NCI-H524 (cell line): ENCODE measurements at regions not wholly inside any gene's neighbourhood (a gene's known extent, or its start where the extent isn't known, plus 50 kb on each side); places are given as distances from the start of the nearest gene placed in this dataset.
A peak's percentile ranks its signal among the peaks of the same experiment; 100 is the strongest.

Experiments used
- DNase-seq, 2 experiments: peaks; one replicate each; lab custom pipeline; 2025; lab: John Stamatoyannopoulos, UW

DNA sequence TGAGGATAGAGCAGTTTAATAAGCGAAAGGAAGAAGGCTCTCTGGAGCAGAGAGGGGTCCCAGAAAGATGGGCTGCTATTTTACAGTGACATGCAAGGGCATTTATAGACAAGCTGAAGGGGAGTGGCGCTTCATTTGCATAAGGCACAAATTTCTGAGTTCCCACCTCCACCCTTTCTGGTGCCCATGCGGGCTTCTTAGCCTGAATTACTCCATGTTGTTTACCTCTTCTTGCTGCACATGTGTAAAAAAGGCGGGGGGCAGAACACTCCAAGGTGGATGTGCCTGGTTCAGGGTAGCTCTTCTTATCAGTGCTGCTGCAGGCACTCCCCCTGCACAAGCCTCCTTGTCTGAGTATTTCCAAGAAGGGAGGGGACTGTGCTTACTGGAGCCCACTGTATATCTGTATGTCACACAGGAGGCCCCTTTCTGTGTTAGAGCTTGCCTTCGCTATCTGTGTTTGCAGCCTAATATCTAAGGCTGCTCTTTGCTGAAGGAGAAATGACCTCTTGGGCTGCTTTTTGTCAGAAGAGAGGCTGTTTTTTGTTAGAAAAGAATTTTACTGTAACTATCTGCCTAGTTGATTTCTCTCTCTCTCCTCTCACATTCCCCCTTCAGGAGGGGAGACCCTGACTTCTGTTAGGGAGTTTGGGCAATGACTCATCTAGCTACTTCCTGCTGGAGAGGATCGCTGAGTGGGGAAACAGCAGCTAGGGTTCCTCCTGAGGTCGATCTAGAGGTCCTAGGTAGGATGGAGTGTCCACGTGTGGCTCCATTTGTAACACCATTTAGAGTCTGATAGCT is 1057.0 kb upstream of the CNTN5 start:
- no peak for DNase-seq

GRCh38 chr11:97964332-97965004 is 1056.3 kb upstream of the CNTN5 start:
- no peak for DNase-seq

DNA sequence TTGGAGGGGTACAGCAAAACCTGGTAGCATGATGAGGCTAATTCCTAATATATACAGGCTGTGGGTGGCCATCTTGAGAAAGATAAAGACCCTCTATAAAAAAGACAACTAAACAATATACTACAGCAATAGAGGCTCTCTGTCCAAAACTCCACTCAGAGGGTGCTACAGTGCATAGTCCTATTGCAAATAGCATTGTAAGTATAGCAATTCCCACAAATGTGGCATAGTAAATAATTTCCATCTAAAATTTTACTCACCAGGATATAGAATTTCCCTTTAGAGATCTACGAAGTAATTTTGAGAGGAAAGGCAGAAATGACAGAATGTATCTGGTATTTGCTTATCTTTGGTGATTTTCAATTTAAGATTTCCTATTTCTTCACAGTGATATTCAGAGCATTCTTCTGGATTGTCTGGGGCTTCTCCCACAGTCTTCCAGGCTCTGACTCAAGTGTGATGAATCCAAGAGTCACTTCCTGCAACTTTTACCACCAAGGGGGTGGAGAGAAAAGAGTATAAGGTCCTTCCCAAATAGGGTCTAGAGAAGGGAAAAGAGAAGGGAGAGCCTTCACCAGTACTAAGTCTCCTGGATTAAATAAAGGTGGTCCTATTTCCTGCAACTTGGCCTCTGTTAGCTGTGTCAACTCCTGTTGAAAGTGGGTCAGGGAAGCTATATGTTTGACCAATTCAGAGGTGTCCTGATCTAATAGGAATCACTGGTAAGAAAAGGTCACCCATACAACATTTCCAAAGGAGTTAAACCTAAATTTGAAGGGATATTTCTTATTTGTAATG is 1054.7 kb upstream of the CNTN5 start:
- no peak for DNase-seq

GRCh38 chr11:97966901-97967300 is 1053.8 kb upstream of the CNTN5 start:
- DNase-seq = no peak

- DNase-seq = no peak
These were observed 1052.7 kb upstream of the CNTN5 start for GRCh38 chr11:97968071-97968470.

DNA sequence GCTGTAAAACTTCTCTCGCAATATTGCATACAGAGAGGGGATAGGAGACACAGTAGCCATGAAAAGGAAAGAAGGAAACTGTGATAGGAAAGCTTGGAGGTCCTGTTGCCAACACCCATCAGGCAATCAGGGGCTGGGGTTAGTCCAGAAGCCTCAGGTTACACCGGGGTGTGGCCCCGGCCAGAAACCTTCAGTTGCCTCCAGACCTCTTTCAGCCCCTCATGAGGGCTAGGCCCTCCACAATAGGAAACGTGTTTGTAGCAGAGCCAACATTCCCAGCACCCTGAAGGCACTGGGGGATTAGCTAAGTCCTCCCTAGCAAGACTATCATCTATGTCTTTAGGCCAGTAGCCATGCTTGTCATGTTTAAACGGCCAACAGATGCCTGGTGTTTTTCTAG is 1048.0 kb upstream of the CNTN5 start:
- DNase-seq = no peak

- DNase-seq = no peak
These were observed 1047.3 kb upstream of the CNTN5 start for GRCh38 chr11:97973352-97973857.

DNA sequence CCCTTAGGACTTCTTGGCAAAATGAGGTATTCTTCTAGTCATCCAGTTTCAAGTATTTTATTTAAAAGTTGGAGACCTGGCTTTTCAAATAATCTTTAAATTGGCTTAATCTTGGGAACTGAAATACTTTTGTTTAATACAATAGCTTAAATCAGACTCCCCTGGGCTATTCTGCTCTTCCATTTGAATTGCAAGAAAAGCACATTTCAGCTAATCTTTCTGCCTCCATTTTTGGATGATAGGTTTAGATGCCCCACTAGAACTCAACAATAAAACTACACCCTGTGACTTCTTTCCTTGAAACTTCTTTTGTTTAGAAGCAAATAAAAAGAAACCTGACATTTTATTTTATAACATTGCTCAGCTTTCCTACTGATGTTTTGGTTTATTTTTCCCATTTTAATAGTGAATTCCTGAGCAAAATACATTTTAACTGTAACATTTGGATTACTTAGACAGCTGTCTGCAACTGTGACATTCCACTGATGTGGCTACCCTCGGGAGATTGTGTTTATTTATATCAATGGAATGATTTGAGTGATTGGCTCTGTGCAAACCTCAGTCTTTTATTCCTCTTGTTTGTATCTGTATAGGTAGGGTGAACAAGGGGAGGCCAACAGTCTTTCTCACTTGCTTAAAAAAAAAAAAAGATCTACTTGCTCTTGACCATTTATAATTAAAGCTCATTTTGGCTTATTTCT is 1045.8 kb upstream of the CNTN5 start:
- DNase-seq = no peak

DNA sequence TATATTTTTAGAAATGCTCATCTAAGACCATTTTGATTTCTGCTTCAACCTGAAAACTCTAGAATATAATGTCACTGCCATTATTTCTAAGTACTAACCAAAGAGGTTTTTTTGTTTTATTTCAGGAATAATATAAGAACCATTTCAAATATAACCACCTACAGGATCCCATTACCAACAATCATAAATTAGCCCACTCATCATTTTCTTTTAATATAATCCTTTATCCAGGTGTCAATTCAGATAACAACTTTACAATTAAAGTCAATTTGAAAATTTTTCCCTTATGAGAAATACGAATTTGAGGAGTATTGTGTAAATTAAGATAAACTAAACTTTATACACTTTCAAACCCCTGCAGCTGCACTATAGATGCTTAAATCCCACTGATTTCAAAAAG is 1043.0 kb upstream of the CNTN5 start:
- DNase-seq = no peak

GRCh38 chr11:97979741-97980140 is 1041.0 kb upstream of the CNTN5 start:
- peak in 1 of 2 experiments; percentile 35 for DNase-seq

- DNase-seq = no peak
These were observed 1038.2 kb upstream of the CNTN5 start for GRCh38 chr11:97982512-97982911.

DNA sequence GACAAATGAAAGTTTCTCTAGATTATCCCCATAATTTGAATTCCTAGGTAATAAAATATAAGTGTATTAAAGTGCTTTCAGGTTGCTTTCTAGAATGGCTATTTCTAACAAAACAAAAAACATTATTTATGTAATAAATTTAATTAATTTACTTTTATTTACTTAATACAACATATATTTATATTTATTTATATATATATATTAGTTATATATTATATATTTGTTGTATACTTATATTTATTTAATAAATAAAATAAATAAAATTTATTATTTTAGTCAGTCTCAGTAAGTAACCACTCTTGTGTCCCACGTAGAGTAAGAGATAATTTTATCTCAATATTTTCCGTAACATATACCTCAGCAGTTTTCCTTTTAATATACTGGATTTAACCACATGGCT is 1031.6 kb upstream of the CNTN5 start:
- DNase-seq = no peak

GRCh38 chr11:97990162-97990920 is 1030.4 kb upstream of the CNTN5 start:
- DNase-seq = no peak

DNA sequence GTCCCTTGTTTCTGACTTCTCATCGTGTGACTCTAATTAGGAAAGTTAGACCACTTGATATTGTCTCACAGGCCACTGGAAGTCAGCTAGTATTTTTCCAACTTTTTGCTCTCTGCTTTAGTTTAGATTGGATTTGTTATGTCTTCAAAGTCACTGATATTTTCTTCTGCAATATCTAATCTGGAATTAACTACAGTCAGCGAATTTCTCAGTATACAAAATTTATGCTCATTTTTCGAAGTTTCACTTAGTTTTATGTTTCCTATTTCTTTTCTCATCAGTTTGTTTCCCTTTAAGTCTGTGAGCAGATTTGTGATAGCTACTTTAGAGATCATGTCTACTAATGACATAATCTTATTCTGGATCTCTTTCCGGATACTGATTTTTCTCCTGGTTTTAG is 1027.2 kb upstream of the CNTN5 start:
- no peak for DNase-seq

DNA sequence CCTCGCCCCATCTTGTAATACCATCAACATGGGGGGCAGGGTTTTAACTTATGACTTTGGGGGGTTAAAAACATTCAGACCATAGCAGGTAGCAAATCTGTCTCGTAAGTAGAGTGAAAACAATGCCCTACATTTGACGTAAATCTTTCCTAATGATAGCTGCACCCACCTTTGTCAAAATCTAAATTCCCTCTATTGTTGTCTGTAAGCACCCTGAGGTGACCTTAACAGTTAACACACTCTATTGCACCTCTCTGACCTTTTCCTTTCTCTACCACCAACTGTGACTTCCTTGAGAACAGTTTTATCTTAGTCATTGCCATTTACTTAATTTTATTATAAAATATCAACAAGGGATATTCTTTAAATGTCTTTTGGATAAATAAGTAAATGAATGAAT is 1024.9 kb upstream of the CNTN5 start:
- no peak for DNase-seq

DNA sequence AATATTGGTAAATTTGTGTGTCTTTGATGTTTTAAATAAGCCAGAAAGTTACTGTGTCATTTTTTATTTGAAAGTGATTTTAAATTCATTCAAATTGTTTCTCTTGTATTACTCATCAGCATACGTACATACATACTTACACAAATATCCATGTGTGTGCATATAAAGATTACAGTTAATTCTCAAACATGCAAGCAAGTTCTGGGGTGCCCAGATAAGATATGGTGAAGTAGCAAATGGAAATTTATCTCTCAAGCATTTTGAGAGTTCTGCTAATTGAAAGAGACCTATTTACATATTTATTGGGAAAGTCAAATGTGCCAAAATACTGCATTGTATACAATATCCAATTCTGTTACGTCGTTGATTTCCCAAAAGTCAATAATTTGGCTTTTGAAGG is 1024.0 kb upstream of the CNTN5 start:
- no peak for DNase-seq

DNA sequence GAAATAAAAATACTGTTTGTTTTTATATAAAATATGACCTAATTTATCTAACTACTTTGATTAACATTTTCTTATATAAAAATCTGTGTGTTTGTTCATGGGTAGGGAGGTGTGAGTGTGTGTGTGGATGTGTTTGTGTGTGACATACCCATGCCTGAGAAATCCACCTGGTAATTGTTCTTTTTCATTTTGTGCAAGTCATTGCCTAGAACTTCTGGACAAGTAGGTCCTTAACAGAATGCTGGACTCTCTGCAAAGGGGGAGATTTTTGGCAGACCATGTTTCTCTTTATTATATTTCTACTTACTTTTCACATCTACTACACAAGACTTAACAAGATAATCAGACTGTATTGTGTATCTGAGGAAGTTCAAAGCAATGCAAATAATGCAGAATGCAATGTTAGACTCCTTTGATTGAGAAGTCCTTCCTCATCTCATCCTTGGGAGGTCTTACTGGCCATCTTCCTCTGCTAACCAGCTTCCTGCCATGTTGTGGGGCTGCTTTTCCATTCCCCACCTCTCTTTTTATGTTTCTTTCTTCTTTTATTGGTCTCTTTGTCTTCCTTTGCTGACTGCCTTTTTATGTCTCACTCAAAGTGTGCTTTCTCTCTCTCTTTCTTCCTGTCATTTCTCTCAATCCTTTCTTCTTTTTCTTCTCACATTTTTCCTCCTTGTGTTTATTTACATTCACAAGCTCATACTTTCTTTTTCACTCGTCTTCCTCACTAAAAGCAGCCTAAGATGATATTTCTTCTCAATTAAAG is 1017.0 kb upstream of the CNTN5 start:
- DNase-seq = no peak

- no peak for DNase-seq
These were observed 1013.7 kb upstream of the CNTN5 start for GRCh38 chr11:98007072-98007471.

GRCh38 chr11:98027652-98028051 is 993.1 kb upstream of the CNTN5 start:
- DNase-seq = no peak

- DNase-seq = no peak
These were observed 990.9 kb upstream of the CNTN5 start for GRCh38 chr11:98029832-98030231.

DNA sequence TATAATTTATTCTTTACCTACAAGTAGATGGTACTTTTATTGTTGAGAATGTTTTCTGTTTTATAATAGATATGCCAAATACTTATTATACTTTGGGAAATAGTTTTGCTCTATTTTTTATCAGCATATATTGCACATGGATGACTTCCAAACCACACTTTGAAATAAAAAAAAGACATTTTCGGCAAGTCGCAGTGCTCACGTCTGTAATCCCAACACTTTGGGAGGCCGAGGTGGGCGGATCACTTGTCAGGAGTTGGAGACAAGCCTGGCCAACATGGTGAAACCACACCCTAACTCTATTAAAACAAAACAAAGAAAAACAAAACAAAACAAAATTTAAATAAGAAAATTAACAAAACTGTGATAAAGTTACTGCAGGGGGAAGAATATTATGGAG is 983.9 kb upstream of the CNTN5 start:
- no peak for DNase-seq
